ENCODE measurements at regions not wholly inside any gene's neighbourhood (a gene's known extent, or its start where the extent isn't known, plus 50 kb on each side); places are given as distances from the start of the nearest gene placed in this dataset.

DNA sequence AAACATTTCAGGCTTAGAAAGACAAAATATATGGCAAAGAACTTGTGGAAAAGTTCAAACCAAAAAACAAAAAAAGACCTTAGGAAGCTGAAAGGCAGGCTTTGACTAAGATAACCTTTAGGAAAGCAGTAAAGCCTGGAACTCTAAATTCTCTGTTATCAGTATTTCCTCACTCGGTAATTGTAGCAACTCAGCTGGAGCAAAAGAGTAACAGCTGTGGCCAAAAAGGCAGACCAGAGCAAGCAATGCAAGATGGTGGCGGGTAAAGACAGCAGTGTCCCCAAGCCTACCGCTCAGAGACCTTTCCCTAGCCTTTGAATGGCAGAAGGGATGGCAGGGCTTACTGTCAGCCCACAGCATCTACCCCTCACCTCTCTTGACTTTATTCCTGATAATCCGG is 63.1 kb upstream of the KLHL13 start:
- no peak for DNase-seq (ENCODE audit: low read depth in 1 of 2, low spot score in 1 of 2)
- no peaks in the 10 kb centered on the region for H3K27me3 ChIP-seq (ENCODE audit: insufficient read depth, poor library complexity, severe bottlenecking)
- no peak for TF ChIP-seq GABPA (IDR thresholded peaks at IDR 0.05; ENCODE audit: low read depth)
- no peak for TF ChIP-seq SPI1 (IDR thresholded peaks at IDR 0.05; ENCODE audit: borderline replicate concordance, low read depth)
- TF ChIP-seq, protein P1, sequence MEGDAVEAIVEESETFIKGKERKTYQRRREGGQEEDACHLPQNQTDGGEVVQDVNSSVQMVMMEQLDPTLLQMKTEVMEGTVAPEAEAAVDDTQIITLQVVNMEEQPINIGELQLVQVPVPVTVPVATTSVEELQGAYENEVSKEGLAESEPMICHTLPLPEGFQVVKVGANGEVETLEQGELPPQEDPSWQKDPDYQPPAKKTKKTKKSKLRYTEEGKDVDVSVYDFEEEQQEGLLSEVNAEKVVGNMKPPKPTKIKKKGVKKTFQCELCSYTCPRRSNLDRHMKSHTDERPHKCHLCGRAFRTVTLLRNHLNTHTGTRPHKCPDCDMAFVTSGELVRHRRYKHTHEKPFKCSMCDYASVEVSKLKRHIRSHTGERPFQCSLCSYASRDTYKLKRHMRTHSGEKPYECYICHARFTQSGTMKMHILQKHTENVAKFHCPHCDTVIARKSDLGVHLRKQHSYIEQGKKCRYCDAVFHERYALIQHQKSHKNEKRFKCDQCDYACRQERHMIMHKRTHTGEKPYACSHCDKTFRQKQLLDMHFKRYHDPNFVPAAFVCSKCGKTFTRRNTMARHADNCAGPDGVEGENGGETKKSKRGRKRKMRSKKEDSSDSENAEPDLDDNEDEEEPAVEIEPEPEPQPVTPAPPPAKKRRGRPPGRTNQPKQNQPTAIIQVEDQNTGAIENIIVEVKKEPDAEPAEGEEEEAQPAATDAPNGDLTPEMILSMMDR (IDR thresholded peaks at IDR 0.05; ENCODE audit: insufficient read depth, low read length) = no peak
- no peak for TF ChIP-seq POLR2AphosphoS5 (IDR thresholded peaks at IDR 0.05; ENCODE audit: low read depth)
- TF ChIP-seq, protein P2, sequence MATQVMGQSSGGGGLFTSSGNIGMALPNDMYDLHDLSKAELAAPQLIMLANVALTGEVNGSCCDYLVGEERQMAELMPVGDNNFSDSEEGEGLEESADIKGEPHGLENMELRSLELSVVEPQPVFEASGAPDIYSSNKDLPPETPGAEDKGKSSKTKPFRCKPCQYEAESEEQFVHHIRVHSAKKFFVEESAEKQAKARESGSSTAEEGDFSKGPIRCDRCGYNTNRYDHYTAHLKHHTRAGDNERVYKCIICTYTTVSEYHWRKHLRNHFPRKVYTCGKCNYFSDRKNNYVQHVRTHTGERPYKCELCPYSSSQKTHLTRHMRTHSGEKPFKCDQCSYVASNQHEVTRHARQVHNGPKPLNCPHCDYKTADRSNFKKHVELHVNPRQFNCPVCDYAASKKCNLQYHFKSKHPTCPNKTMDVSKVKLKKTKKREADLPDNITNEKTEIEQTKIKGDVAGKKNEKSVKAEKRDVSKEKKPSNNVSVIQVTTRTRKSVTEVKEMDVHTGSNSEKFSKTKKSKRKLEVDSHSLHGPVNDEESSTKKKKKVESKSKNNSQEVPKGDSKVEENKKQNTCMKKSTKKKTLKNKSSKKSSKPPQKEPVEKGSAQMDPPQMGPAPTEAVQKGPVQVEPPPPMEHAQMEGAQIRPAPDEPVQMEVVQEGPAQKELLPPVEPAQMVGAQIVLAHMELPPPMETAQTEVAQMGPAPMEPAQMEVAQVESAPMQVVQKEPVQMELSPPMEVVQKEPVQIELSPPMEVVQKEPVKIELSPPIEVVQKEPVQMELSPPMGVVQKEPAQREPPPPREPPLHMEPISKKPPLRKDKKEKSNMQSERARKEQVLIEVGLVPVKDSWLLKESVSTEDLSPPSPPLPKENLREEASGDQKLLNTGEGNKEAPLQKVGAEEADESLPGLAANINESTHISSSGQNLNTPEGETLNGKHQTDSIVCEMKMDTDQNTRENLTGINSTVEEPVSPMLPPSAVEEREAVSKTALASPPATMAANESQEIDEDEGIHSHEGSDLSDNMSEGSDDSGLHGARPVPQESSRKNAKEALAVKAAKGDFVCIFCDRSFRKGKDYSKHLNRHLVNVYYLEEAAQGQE (IDR thresholded peaks at IDR 0.05; ENCODE audit: insufficient replicate concordance, low read depth) = no peak
- no peak overlapping the region for H3K4me3 ChIP-seq (replicated peaks; ENCODE audit: insufficient read depth, low read length)
- no peak overlapping the region for H3K27ac ChIP-seq (replicated peaks)

DNA sequence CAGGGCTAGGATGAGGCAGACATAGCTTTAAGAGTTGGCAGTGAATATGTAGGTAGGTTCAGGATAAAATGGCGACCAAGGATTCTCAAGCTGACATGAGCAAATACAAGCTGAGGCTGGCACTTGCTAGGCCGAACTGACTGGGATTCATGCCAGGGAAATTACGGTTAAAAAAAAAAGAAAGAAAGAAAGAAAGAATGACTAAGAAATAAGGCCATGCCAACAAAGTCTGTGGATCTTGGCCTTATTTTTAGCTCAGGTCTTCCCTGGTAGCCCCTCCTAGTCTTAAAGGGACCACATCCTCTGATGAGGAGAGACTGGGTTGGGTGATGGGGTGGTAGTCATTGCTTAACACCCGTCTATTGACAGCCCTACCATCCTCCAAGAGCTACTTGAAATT is 64.4 kb upstream of the KLHL13 start:
- DNase-seq (ENCODE audit: low read depth in 1 of 2, low spot score in 1 of 2) = no peak
- H3K4me3 ChIP-seq (replicated peaks; ENCODE audit: insufficient read depth, low read length) = no peak overlapping the region
- TF ChIP-seq, protein P2 (IDR thresholded peaks at IDR 0.05; ENCODE audit: insufficient replicate concordance, low read depth) = no peak
- TF ChIP-seq POLR2AphosphoS5 (IDR thresholded peaks at IDR 0.05; ENCODE audit: low read depth) = no peak
- no peak for TF ChIP-seq SPI1 (IDR thresholded peaks at IDR 0.05; ENCODE audit: borderline replicate concordance, low read depth)
- TF ChIP-seq, protein P1 (IDR thresholded peaks at IDR 0.05; ENCODE audit: insufficient read depth, low read length) = no peak
- no peak for TF ChIP-seq GABPA (IDR thresholded peaks at IDR 0.05; ENCODE audit: low read depth)
- H3K27me3 ChIP-seq (ENCODE audit: insufficient read depth, poor library complexity, severe bottlenecking) = no peaks in the 10 kb centered on the region
- no peak overlapping the region for H3K27ac ChIP-seq (replicated peaks)

DNA sequence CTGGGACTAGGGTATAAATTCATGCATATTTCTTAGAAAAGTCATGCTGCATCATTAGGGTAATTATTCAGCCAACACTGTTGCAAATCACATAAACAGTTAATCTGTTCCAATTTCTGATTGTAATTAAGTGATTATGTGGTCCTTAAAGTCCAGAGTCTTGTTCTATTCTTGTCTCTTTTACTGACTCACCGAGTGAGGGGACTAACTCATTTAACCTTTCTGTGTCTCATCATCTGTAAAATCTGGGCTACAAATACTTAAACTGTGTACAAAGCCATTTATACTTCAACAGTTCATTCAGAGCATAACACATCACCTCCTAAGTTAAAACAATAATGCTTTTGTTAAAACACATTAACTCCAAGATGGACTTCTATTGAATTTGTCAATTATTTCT is 65.4 kb upstream of the KLHL13 start:
- no peak overlapping the region for H3K4me3 ChIP-seq (replicated peaks; ENCODE audit: insufficient read depth, low read length)
- TF ChIP-seq POLR2AphosphoS5 (IDR thresholded peaks at IDR 0.05; ENCODE audit: low read depth) (no peak), SPI1 (IDR thresholded peaks at IDR 0.05; ENCODE audit: borderline replicate concordance, low read depth) (no peak), GABPA (IDR thresholded peaks at IDR 0.05; ENCODE audit: low read depth) (no peak)
- TF ChIP-seq, protein P2 (IDR thresholded peaks at IDR 0.05; ENCODE audit: insufficient replicate concordance, low read depth) = no peak
- TF ChIP-seq, protein P1 (IDR thresholded peaks at IDR 0.05; ENCODE audit: insufficient read depth, low read length) = no peak
- no peak overlapping the region for H3K27ac ChIP-seq (replicated peaks)
- H3K27me3 ChIP-seq (ENCODE audit: insufficient read depth, poor library complexity, severe bottlenecking) = no peaks in the 10 kb centered on the region
- no peak for DNase-seq (ENCODE audit: low read depth in 1 of 2, low spot score in 1 of 2)
